Gastroesophageal sphincter (tissue), 4 donors: ENCODE measurements at regions not wholly inside any gene's neighbourhood (a gene's known extent, or its start where the extent isn't known, plus 50 kb on each side); places are given as distances from the start of the nearest gene placed in this dataset.

Experiments used
- ATAC-seq: fragments of 150-250 bp; one replicate; pipeline ENCODE4 v1.9.1; 2016; ENCODE audit warnings: mild to moderate bottlenecking, moderate library complexity
- H3K27ac ChIP-seq, 4 donors: fragments of 200-600 bp; sonication (generic) in 3 of 4; 1 replicate in 3 of 4; 2 replicates in 1 of 4; pipeline ENCODE4 v1.5.1; 2016 to 2019
- H3K27me3 ChIP-seq: fragments of 200-600 bp; sonication (generic); one replicate; pipeline ENCODE4 v1.5.1; 2019
- H3K36me3 ChIP-seq, 2 donors: fragments of 200-600 bp; sonication (generic); one replicate each; pipeline ENCODE4 v1.5.1; 2019; ENCODE audit warnings: control low read depth in 1 of 2
- H3K4me1 ChIP-seq, 3 donors: fragments of 200-600 bp; sonication (generic); 1 replicate in 2 of 3; 2 replicates in 1 of 3; pipeline ENCODE4 v1.5.1; 2016 to 2019; ENCODE audit warnings: control low read depth in 2 of 3
- H3K4me3 ChIP-seq, 2 donors: fragments of 200-600 bp; sonication (generic); one replicate each; pipeline ENCODE4 v1.5.1; 2019; ENCODE audit warnings: mild to moderate bottlenecking in 1 of 2, moderate library complexity in 1 of 2
- H3K9me3 ChIP-seq, 3 donors: fragments of 200-600 bp; sonication (generic); one replicate each; pipeline ENCODE4 v1.5.1; 2017 to 2019; ENCODE audit warnings: control low read depth in 2 of 3
- EP300 ChIP-seq: sonication (generic); formaldehyde crosslinking; IDR thresholded peaks from one replicate; pipeline ENCODE4 v1.6.1; 2017; ENCODE audit warnings: antibody characterized with exemption, mild to moderate bottlenecking
- POLR2A ChIP-seq, 2 donors: fragments of 450-650 bp; IDR thresholded peaks; one replicate each; pipeline ENCODE4 v1.6.1; 2017; ENCODE audit warnings: antibody characterized with exemption in 2 of 2, mild to moderate bottlenecking in 2 of 2, moderate library complexity in 1 of 2
- POLR2AphosphoS5 ChIP-seq: sonication (generic); formaldehyde crosslinking; IDR thresholded peaks from one replicate; pipeline ENCODE4 v1.6.1; 2017; ENCODE audit warnings: antibody characterized with exemption
- WGBS, 2 donors: methylation state at CpG; one replicate each; pipeline ENCODE4 v1.1.5; 2018; ENCODE audit warnings: low coverage in 1 of 2; 5-methylcytosine and 5-hydroxymethylcytosine counted together
- TF ChIP-seq, protein P1 (sequence below), 4 experiments: fragments of 200-600 bp in 2 of 4; fragments of 450-650 bp in 2 of 4; sonication (generic) in 1 of 4; IDR thresholded peaks; one replicate each; pipeline ENCODE4 v1.5.1; 2017 to 2019; ENCODE audit warnings: antibody characterized with exemption in 4 of 4, mild to moderate bottlenecking in 2 of 4, moderate library complexity in 2 of 4

DNA sequence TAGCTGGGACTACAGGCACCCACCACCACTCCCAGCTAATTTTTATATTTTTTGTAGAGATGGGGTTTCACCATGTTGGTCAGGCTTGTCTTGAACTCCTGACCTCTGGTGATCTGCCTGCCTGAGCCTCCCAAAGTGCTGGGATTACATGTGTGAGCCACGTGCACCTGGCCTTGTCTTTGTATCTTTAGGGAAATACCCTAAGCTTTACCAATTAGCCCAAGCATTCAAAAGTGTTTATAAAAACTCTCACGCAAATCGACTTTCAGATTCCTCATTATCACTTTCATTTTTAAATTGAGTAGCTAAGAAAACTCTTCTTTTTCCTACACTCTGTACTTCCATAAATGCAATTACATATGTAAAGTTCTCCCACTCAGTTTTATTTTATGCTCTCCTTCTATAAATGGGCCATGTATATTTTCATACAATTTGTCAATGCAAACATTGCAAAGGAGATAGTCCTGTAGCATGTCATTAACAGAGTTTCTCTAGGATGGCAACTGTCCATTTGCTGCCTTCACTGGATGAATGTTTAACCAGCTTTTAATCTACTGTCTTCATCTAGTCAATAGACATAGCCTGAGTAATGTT, 326.2 kb upstream of the LRATD1 start:
- H3K27ac ChIP-seq = no peak overlapping the region
- no peaks in the 10 kb centered on the region for H3K9me3 ChIP-seq
- ATAC-seq = no peak
- no peak for TF ChIP-seq POLR2AphosphoS5
- H3K27me3 ChIP-seq = no peaks in the 10 kb centered on the region
- H3K4me3 ChIP-seq = no peak overlapping the region
- H3K4me1 ChIP-seq = no peaks in the 10 kb centered on the region
- H3K36me3 ChIP-seq = no peaks in the 10 kb centered on the region
- WGBS, 2 donors = 78 to 83% methylated on average over 3 of the region's 3 CpGs

DNA sequence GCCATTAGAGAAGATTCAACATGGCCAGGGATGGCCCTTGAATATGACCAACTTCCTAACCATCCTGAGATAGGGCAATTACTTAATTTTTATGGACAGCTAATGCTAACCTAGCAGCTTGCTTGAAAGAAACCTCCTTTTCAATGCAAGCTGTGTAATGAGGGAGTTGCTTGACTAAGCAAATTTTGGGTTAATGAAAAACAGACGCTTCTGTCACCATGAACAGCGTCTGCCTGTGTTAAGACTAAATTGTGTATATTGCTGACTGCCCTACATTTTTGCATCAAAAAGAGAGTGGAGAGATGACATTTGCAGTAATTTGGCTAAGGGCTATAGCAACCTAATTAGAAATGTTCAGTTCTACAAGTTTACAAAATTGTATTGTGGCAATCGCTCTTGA, 319.2 kb upstream of the LRATD1 start:
- Histone ChIP-seq H3K27me3 (no peaks in the 10 kb centered on the region), H3K4me1 (no peaks in the 10 kb centered on the region), H3K36me3 (no peaks in the 10 kb centered on the region), H3K27ac (no peak overlapping the region), H3K9me3 (no peaks in the 10 kb centered on the region), H3K4me3 (no peak overlapping the region)
- 62 to 74% methylated on average over 2 to 3 of the region's 3 CpGs for WGBS, 2 donors
- no peak for ATAC-seq
- TF ChIP-seq, protein P1, sequence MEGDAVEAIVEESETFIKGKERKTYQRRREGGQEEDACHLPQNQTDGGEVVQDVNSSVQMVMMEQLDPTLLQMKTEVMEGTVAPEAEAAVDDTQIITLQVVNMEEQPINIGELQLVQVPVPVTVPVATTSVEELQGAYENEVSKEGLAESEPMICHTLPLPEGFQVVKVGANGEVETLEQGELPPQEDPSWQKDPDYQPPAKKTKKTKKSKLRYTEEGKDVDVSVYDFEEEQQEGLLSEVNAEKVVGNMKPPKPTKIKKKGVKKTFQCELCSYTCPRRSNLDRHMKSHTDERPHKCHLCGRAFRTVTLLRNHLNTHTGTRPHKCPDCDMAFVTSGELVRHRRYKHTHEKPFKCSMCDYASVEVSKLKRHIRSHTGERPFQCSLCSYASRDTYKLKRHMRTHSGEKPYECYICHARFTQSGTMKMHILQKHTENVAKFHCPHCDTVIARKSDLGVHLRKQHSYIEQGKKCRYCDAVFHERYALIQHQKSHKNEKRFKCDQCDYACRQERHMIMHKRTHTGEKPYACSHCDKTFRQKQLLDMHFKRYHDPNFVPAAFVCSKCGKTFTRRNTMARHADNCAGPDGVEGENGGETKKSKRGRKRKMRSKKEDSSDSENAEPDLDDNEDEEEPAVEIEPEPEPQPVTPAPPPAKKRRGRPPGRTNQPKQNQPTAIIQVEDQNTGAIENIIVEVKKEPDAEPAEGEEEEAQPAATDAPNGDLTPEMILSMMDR (IDR thresholded peaks at IDR 0.05) = no peak
- TF ChIP-seq POLR2A (IDR thresholded peaks at IDR 0.05) (no peak), EP300 (no peak), POLR2AphosphoS5 (no peak)

DNA sequence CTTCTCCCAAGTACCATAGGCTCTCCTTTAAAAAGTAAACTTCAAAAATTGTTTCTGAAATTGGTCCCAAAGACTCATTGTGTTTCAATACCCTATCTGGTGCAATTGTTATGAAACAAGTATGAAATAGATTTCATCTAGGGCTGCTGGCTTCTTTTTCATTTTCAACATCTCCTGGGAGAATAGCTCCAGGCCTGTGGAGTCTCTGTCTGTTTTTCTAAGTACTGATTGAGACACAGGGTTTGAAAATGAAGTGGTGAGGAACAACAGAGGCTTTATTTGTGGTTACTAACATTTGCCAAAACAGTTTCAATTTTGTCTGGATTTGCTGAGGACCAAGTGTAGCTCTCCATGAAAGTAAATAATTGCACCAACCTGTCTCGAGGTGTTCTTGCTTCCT, 315.9 kb upstream of the LRATD1 start:
- no peak for ATAC-seq
- no peak overlapping the region for H3K4me3 ChIP-seq
- WGBS, 2 donors = 65 to 80% methylated on average over 1 of the region's 1 CpG
- no peak overlapping the region for H3K27ac ChIP-seq
- no peaks in the 10 kb centered on the region for H3K9me3 ChIP-seq
- TF ChIP-seq EP300 (no peak), POLR2A (IDR thresholded peaks at IDR 0.05) (no peak), POLR2AphosphoS5 (no peak)
- TF ChIP-seq, protein P1 (IDR thresholded peaks at IDR 0.05) = no peak
- no peaks in the 10 kb centered on the region for H3K36me3 ChIP-seq
- H3K4me1 ChIP-seq = no peaks in the 10 kb centered on the region
- no peaks in the 10 kb centered on the region for H3K27me3 ChIP-seq

DNA sequence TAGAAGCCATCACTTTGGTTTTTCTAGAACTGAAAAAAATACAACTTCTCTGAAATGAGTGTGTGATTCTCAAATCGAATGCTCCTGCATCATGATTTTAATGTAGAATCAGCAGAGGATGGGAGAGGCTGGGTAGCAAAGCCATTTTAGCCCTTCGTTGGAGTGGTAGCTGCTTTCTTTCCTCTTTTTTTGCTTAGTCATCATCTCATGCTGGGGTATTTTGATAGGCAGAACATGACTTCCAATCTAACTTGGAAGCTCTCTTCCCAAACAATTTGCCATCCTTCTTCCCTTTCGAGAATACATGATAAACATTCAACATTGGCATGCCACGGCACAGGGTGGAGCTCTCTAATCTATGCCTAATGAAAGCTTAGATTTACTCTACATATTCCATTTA, 311.2 kb upstream of the LRATD1 start:
- TF ChIP-seq POLR2AphosphoS5 = no peak
- TF ChIP-seq, protein P1 (IDR thresholded peaks at IDR 0.05) = no peak
- no peak for TF ChIP-seq EP300
- TF ChIP-seq POLR2A (IDR thresholded peaks at IDR 0.05) = no peak
- Histone ChIP-seq H3K4me3 (no peak overlapping the region), H3K27ac (no peak overlapping the region), H3K27me3 (no peaks in the 10 kb centered on the region), H3K4me1 (no peaks in the 10 kb centered on the region), H3K36me3 (no peaks in the 10 kb centered on the region), H3K9me3 (no peaks in the 10 kb centered on the region)
- ATAC-seq = no peak
- WGBS, 2 donors = 76 to 83% methylated on average over 3 to 4 of the region's 4 CpGs

DNA sequence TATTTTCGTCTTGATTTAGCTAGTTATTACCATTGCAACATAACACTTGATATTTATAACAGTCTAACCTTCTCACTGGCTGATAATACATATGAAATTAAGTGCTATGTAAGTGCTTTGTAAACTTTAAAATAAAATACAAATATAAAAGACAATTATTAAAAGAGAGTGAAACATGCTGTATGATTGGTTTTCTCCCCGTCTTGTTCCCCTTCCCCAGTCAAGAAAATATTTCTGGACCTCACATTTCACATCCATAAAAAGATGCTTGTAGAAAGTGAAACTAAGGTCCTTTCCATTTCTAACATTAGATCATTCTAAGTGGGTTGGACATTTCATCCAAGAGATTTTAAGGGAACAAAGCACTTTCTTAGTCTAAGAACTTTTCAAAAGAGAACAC, 310.2 kb upstream of the LRATD1 start:
- no peak for ATAC-seq
- Histone ChIP-seq H3K4me3 (no peak overlapping the region), H3K27me3 (no peaks in the 10 kb centered on the region), H3K4me1 (no peaks in the 10 kb centered on the region), H3K27ac (no peak overlapping the region), H3K9me3 (no peaks in the 10 kb centered on the region), H3K36me3 (no peaks in the 10 kb centered on the region)
- WGBS, 2 donors = 27 to 30% methylated on average over 1 to 2 of the region's 2 CpGs
- no peak for TF ChIP-seq POLR2A (IDR thresholded peaks at IDR 0.05)
- no peak for TF ChIP-seq POLR2AphosphoS5
- TF ChIP-seq, protein P1 (IDR thresholded peaks at IDR 0.05) = no peak
- no peak for TF ChIP-seq EP300
